H1 (cell line): ENCODE measurements at regions not wholly inside any gene's neighbourhood (a gene's known extent, or its start where the extent isn't known, plus 50 kb on each side); places are given as distances from the start of the nearest gene placed in this dataset.

Experiments used
- CTCF ChIA-PET: fragments of 300-600 bp; sonication (Branson Sonifier 250); formaldehyde crosslinking; loops from one replicate; lab custom pipeline; 2021; ENCODE audit not compliant: partially characterized antibody; lab: Charles Lee
- POLR2A ChIA-PET: fragments of 300-600 bp; sonication (Branson Sonifier 250); formaldehyde crosslinking; loops from one replicate; lab custom pipeline; 2021; ENCODE audit warnings: inconsistent platforms; ENCODE audit not compliant: partially characterized antibody; lab: Charles Lee
- DNase-seq, 2 experiments: peaks; one replicate each; pipeline versions ENCODE4 v3.0.0 to v3.0.0-alpha.2; 2010 to 2022; ENCODE audit warnings: low spot score in 2 of 2, low read depth in 1 of 2, mixed read lengths in 1 of 2
- FAIRE-seq: peaks from 2 replicates; lab custom pipeline; 2011; peaks lifted over from hg19 to GRCh38; lab: Jason Lieb, UNC
- H2AFZ ChIP-seq: 2 replicates; pipeline ENCODE4 v1.8.1; 2012; ENCODE audit warnings: low read length, inconsistent platforms
- H2AK5ac ChIP-seq: 2 replicates; pipeline ENCODE4 v1.6.1; 2013; ENCODE audit warnings: low read depth, low read length
- H2BK120ac ChIP-seq: replicated peaks from 2 replicates; pipeline ENCODE3; 2013; ENCODE audit warnings: low read depth, low read length, inconsistent platforms
- H2BK12ac ChIP-seq: 2 replicates; pipeline ENCODE4 v1.6.1; 2013; ENCODE audit warnings: low read depth, low read length
- H2BK15ac ChIP-seq: 2 replicates; pipeline ENCODE4 v1.6.1; 2013; ENCODE audit warnings: low read length
- H2BK20ac ChIP-seq: 2 replicates; pipeline ENCODE4 v1.6.1; 2013; ENCODE audit warnings: low read length
- H2BK5ac ChIP-seq: 2 replicates; pipeline ENCODE4 v1.6.1; 2013; ENCODE audit warnings: low read depth, low read length
- H3K14ac ChIP-seq: 2 replicates; pipeline ENCODE4 v1.6.1; 2013; ENCODE audit warnings: inconsistent platforms; ENCODE audit not compliant: insufficient read length
- H3K18ac ChIP-seq: 2 replicates; pipeline ENCODE4 v1.6.1; 2013; ENCODE audit warnings: low read length; ENCODE audit errors: extremely low read depth
- H3K23ac ChIP-seq: 2 replicates; pipeline ENCODE4 v1.6.1; 2013; ENCODE audit warnings: inconsistent platforms; ENCODE audit not compliant: insufficient read length
- H3K23me2 ChIP-seq: 2 replicates; pipeline ENCODE4 v1.6.1; 2013; ENCODE audit warnings: low read depth, low read length
- H3K27ac ChIP-seq: 2 replicates; pipeline ENCODE4 v1.6.1; 2011; ENCODE audit warnings: low read depth, low read length, inconsistent platforms
- H3K27me3 ChIP-seq, 4 experiments: replicated peaks in 1 of 4; 1 replicate in 1 of 4; 2 replicates in 3 of 4; pipeline versions ENCODE4 v1.6.1 to v1.8.1; 2011 to 2013; ENCODE audit warnings: low read length in 3 of 4, mild to moderate bottlenecking in 3 of 4, inconsistent platforms in 2 of 4, mixed read lengths in 2 of 4, moderate library complexity in 1 of 4; ENCODE audit not compliant: control insufficient read depth in 3 of 4, insufficient read depth in 3 of 4; ENCODE audit errors: extremely low read depth in 1 of 4
- H3K36me3 ChIP-seq, 4 experiments: 2 replicates each; pipeline versions ENCODE4 v1.6.1 to v1.8.1; 2011 to 2013; ENCODE audit warnings: mild to moderate bottlenecking in 4 of 4, low read length in 3 of 4, moderate library complexity in 2 of 4, control low read depth in 1 of 4, inconsistent platforms in 1 of 4; ENCODE audit not compliant: insufficient read depth in 4 of 4, control insufficient read depth in 2 of 4
- H3K4ac ChIP-seq: replicated peaks from 2 replicates; pipeline ENCODE3; 2013; ENCODE audit warnings: low read length, low read depth, mixed read lengths, inconsistent platforms; ENCODE audit not compliant: insufficient read length
- H3K4me1 ChIP-seq, 4 experiments: replicated peaks in 1 of 4; 1 replicate in 1 of 4; 2 replicates in 3 of 4; pipeline versions ENCODE4 v1.6.1 to v1.8.1; 2011 to 2013; ENCODE audit warnings: low read length in 3 of 4, inconsistent platforms in 2 of 4, mixed read lengths in 1 of 4; ENCODE audit not compliant: insufficient read depth in 4 of 4, control insufficient read depth in 3 of 4
- H3K4me2 ChIP-seq, 2 experiments: 2 replicates each; pipeline versions ENCODE4 v1.6.1 to v1.8.1; 2011 to 2013; ENCODE audit warnings: low read depth in 2 of 2, low read length in 2 of 2, control low read depth in 1 of 2, inconsistent platforms in 1 of 2, mild to moderate bottlenecking in 1 of 2; ENCODE audit not compliant: insufficient read depth in 1 of 2
- H3K4me3 ChIP-seq, 4 experiments: fragments of 200-600, 300-600 bp in 1 of 4; sonication (generic), shearing (Covaris generic), sonication (Bioruptor Twin) in 1 of 4; 2 replicates each; pipeline versions ENCODE4 v1.5.1 to v1.8.1; 2011 to 2016; ENCODE audit warnings: low read length in 4 of 4, low read depth in 3 of 4, control low read depth in 2 of 4, inconsistent platforms in 2 of 4, mild to moderate bottlenecking in 2 of 4, mixed read lengths in 1 of 4, moderate library complexity in 1 of 4; ENCODE audit not compliant: insufficient read depth in 2 of 4; ENCODE audit errors: extremely low read depth in 1 of 4
- H3K56ac ChIP-seq: replicated peaks from 2 replicates; pipeline ENCODE3; 2013; ENCODE audit warnings: low read depth, mild to moderate bottlenecking, mixed read lengths, low read length, inconsistent platforms; ENCODE audit not compliant: insufficient read length
- H3K79me1 ChIP-seq: 2 replicates; pipeline ENCODE4 v1.6.1; 2013; ENCODE audit warnings: low read depth, low read length, control low read depth
- H3K79me2 ChIP-seq, 2 experiments: 2 replicates each; pipeline versions ENCODE4 v1.6.1 to v1.8.1; 2012 to 2013; ENCODE audit warnings: low read length in 2 of 2, mild to moderate bottlenecking in 2 of 2, inconsistent platforms in 1 of 2; ENCODE audit not compliant: insufficient read depth in 2 of 2, control insufficient read depth in 1 of 2
- H3K9ac ChIP-seq, 4 experiments: replicated peaks in 1 of 4; 1 replicate in 1 of 4; 2 replicates in 3 of 4; pipeline versions ENCODE4 v1.6.1 to v1.8.1; 2011 to 2013; ENCODE audit warnings: low read depth in 3 of 4, low read length in 3 of 4, control low read depth in 2 of 4, mild to moderate bottlenecking in 2 of 4, moderate library complexity in 2 of 4, inconsistent platforms in 1 of 4; ENCODE audit errors: extremely low read depth in 1 of 4
- H3K9me3 ChIP-seq, 2 experiments: 2 replicates each; pipeline versions ENCODE4 v1.6.1 to v1.8.1; 2012 to 2013; ENCODE audit warnings: mild to moderate bottlenecking in 2 of 2, moderate library complexity in 2 of 2, control low read depth in 1 of 2, inconsistent platforms in 1 of 2, low read depth in 1 of 2, low read length in 1 of 2, mixed read lengths in 1 of 2; ENCODE audit not compliant: insufficient read depth in 2 of 2
- H4K20me1 ChIP-seq, 2 experiments: replicated peaks in 1 of 2; 2 replicates each; pipeline versions ENCODE3 to v1.8.1; 2011 to 2013; ENCODE audit warnings: inconsistent platforms in 2 of 2, low read length in 2 of 2, mild to moderate bottlenecking in 1 of 2; ENCODE audit not compliant: insufficient read depth in 2 of 2, control insufficient read depth in 1 of 2
- H4K5ac ChIP-seq: 2 replicates; pipeline ENCODE4 v1.6.1; 2013; ENCODE audit warnings: low read length, low read depth, mixed read lengths, inconsistent platforms; ENCODE audit not compliant: insufficient read length
- H4K8ac ChIP-seq: 2 replicates; pipeline ENCODE4 v1.8.0; 2013; ENCODE audit warnings: mild to moderate bottlenecking, moderate library complexity, low read length, inconsistent platforms; ENCODE audit not compliant: insufficient read depth; ENCODE audit errors: extremely low read depth
- H4K91ac ChIP-seq: replicated peaks from 2 replicates; pipeline ENCODE3; 2013; ENCODE audit warnings: low read length, mixed read lengths, inconsistent platforms; ENCODE audit not compliant: insufficient read length
- ATF3 ChIP-seq: IDR thresholded peaks from 2 replicates; pipeline ENCODE4 v1.6.1; 2011; ENCODE audit warnings: low read depth, mild to moderate bottlenecking, low read length; ENCODE audit not compliant: insufficient read depth
- CREB1 ChIP-seq: IDR thresholded peaks from 2 replicates; pipeline ENCODE4 v1.6.1; 2012; ENCODE audit warnings: inconsistent platforms
- EZH2 ChIP-seq: fragments of 200-600 bp; sonication (generic); IDR thresholded peaks from 2 replicates; pipeline ENCODE4 v1.7.1; 2012; ENCODE audit warnings: low read depth, mild to moderate bottlenecking, moderate library complexity, low read length, inconsistent platforms; ENCODE audit not compliant: severe bottlenecking
- GTF2F1 ChIP-seq: IDR thresholded peaks from 2 replicates; pipeline ENCODE4 v1.6.1; 2012; ENCODE audit warnings: low read depth, low read length, improper control_type of control experiment, borderline replicate concordance
- HDAC6 ChIP-seq: IDR thresholded peaks from one replicate; pipeline ENCODE4 v1.7.1; 2012; ENCODE audit warnings: low read depth, mild to moderate bottlenecking, inconsistent platforms, low read length, moderate library complexity
- KDM5A ChIP-seq: fragments of 200-600 bp; IDR thresholded peaks from 2 replicates; pipeline ENCODE4 v1.7.1; 2012; ENCODE audit warnings: mild to moderate bottlenecking, low read length, inconsistent platforms, mixed read lengths
- MAFK ChIP-seq: IDR thresholded peaks from 2 replicates; pipeline ENCODE4 v1.6.1; 2012; ENCODE audit warnings: low read depth, mild to moderate bottlenecking, improper control_type of control experiment, low read length
- NANOG ChIP-seq: IDR thresholded peaks from 2 replicates; pipeline ENCODE4 v1.6.1; 2011; ENCODE audit warnings: low read length, low read depth, mild to moderate bottlenecking, inconsistent platforms; ENCODE audit not compliant: insufficient read depth, poor library complexity, severe bottlenecking
- POLR2AphosphoS5 ChIP-seq: IDR thresholded peaks from 2 replicates; pipeline ENCODE4 v1.6.1; 2011; ENCODE audit warnings: low read depth, low read length
- TAF7 ChIP-seq: optimal IDR thresholded peaks from 2 replicates; pipeline ENCODE3; 2011; ENCODE audit warnings: low read depth, mild to moderate bottlenecking, inconsistent platforms, low read length, moderate library complexity, borderline replicate concordance
- WGBS, 2 experiments: shearing (Covaris generic) in 1 of 2; methylation state at CpG; one replicate each; pipeline versions ENCODE4 v1.1.6 to v1.1.7; 2013 to 2015; ENCODE audit warnings: low lambda C conversion rate in 2 of 2, mixed read lengths in 2 of 2, inconsistent platforms in 1 of 2, low coverage in 1 of 2, missing lambda C conversion rate in 1 of 2; ENCODE audit not compliant: insufficient replicate concordance in 2 of 2, insufficient coverage in 1 of 2, insufficient read length in 1 of 2; ENCODE audit errors: extremely low coverage in 1 of 2, missing lambda C conversion rate in 1 of 2; 5-methylcytosine and 5-hydroxymethylcytosine counted together

GRCh38 chr20:51140671-51141070 lies 117.8 kb upstream of the KCNG1 start:
- Histone ChIP-seq H3K23ac (no peak overlapping the region), H4K91ac (no peak overlapping the region), H3K14ac (no peak overlapping the region), H3K56ac (no peak overlapping the region), H4K8ac (no peak overlapping the region), H2BK20ac (no peak overlapping the region), H3K9ac (no peak overlapping the region), H3K27ac (no peak overlapping the region), H2BK5ac (no peak overlapping the region), H3K4me2 (no peak overlapping the region), H3K9me3 (no peaks in the 10 kb centered on the region), H2AFZ (no peak overlapping the region), H3K79me1 (no peaks in the 10 kb centered on the region), H2BK15ac (no peak overlapping the region), H2BK120ac (no peak overlapping the region), H3K4me3 (no peak overlapping the region), H2AK5ac (no peak overlapping the region), H4K20me1 (no peaks in the 10 kb centered on the region), H2BK12ac (no peak overlapping the region), H3K79me2 (no peaks in the 10 kb centered on the region), H3K4ac (no peak overlapping the region), H3K27me3 (no peaks in the 10 kb centered on the region; a peak in 1 of 7 replicates), H3K4me1 (no peaks in the 10 kb centered on the region), H3K36me3 (no peaks in the 10 kb centered on the region), H4K5ac (no peak overlapping the region), H3K23me2 (no peaks in the 10 kb centered on the region), H3K18ac (no peak overlapping the region)
- ChIA-PET CTCF (interaction anchor here (1.0 kb wide), 1 partner anchor 9 kb away, joined by 3 read pairs; no protein-coding TSS in a partner anchor), POLR2A (no interaction called here)
- 88% methylated on average over 7 of the region's 7 CpGs; no CpG with 5 or more reads in 1 of the 2 experiments for WGBS, 2 experiments
- TF ChIP-seq MAFK = no peak
- TF ChIP-seq ATF3 = no peak
- no peak for TF ChIP-seq NANOG
- no peak for TF ChIP-seq KDM5A
- no peak for TF ChIP-seq CREB1
- TF ChIP-seq HDAC6 = no peak
- TF ChIP-seq TAF7 = no peak
- no peak for TF ChIP-seq GTF2F1
- TF ChIP-seq EZH2 = no peak
- no peak for TF ChIP-seq POLR2AphosphoS5
- FAIRE-seq (no peak), DNase-seq (no peak)
